Duodenal mucosa (tissue), 2 donors: ENCODE measurements at regions not wholly inside any gene's neighbourhood (a gene's known extent, or its start where the extent isn't known, plus 50 kb on each side); places are given as distances from the start of the nearest gene placed in this dataset.

ENCODE experiments used
- H3K27ac ChIP-seq: one replicate; pipeline ENCODE4 v1.7.0; 2013; ENCODE audit warnings: low read depth, low read length
- H3K27me3 ChIP-seq, 2 donors: one replicate each; pipeline ENCODE4 v1.7.0; 2013; ENCODE audit warnings: low read length in 2 of 2, control low read depth in 1 of 2; ENCODE audit not compliant: insufficient read depth in 2 of 2, control insufficient read depth in 1 of 2
- H3K36me3 ChIP-seq, 2 donors: one replicate each; pipeline ENCODE4 v1.7.0; 2013; ENCODE audit warnings: low read length in 2 of 2, control low read depth in 1 of 2; ENCODE audit not compliant: insufficient read depth in 2 of 2, control insufficient read depth in 1 of 2
- H3K4me1 ChIP-seq, 2 donors: one replicate each; pipeline ENCODE4 v1.7.0; 2013; ENCODE audit warnings: low read length in 2 of 2, control low read depth in 1 of 2; ENCODE audit not compliant: insufficient read depth in 2 of 2, control insufficient read depth in 1 of 2
- H3K4me3 ChIP-seq, 2 donors: one replicate each; pipeline ENCODE4 v1.7.0; 2013; ENCODE audit warnings: low read length in 2 of 2, low read depth in 1 of 2
- H3K9ac ChIP-seq, 2 donors: one replicate each; pipeline ENCODE4 v1.7.0; 2013; ENCODE audit warnings: low read length in 2 of 2, low read depth in 1 of 2
- H3K9me3 ChIP-seq, 2 donors: one replicate each; pipeline ENCODE4 v1.7.0; 2013; ENCODE audit warnings: low read length in 2 of 2, control low read depth in 1 of 2; ENCODE audit not compliant: control insufficient read depth in 1 of 2

GRCh38 chr5:6868171-6868570 is 154.9 kb downstream of the TENT4A start:
- Histone ChIP-seq H3K4me1 (no peaks in the 10 kb centered on the region), H3K27ac (no peak overlapping the region), H3K9me3 (no peaks in the 10 kb centered on the region), H3K9ac (no peak overlapping the region), H3K27me3 (no peaks in the 10 kb centered on the region), H3K4me3 (no peak overlapping the region), H3K36me3 (no peaks in the 10 kb centered on the region)

DNA sequence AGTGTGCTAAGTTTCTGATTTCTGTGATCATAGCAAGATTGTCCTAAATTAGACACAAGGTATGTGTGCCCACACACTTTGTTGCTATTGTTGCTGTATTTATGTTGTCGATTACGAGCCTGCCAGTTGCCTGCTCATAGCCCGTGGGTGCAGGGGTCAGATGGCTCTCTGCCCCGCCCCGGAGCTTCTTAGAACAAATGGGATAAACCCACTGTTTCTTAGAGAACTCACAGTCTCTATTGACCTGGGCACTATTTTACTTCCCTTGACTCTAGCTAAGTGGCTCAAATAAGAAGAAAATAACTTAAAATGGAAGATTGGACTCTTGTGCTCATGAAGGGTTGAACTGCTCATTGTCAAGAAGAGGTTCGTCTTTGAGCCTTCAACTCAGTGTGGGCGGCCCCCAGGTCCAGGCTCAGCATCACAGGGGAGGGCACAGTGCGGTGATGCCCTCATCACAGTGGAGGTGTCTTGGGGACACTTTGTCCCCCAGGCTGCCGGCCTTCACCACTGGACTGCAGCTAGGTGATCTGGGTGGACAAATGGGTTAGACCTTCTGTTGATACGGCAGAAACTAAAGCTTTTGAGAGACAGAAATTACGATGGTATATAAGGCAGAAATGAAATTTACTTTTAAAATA is 155.5 kb downstream of the TENT4A start:
- Histone ChIP-seq H3K4me1 (no peaks in the 10 kb centered on the region), H3K9ac (no peak overlapping the region), H3K4me3 (no peak overlapping the region), H3K36me3 (no peaks in the 10 kb centered on the region), H3K27ac (no peak overlapping the region), H3K27me3 (no peaks in the 10 kb centered on the region), H3K9me3 (no peaks in the 10 kb centered on the region)

DNA sequence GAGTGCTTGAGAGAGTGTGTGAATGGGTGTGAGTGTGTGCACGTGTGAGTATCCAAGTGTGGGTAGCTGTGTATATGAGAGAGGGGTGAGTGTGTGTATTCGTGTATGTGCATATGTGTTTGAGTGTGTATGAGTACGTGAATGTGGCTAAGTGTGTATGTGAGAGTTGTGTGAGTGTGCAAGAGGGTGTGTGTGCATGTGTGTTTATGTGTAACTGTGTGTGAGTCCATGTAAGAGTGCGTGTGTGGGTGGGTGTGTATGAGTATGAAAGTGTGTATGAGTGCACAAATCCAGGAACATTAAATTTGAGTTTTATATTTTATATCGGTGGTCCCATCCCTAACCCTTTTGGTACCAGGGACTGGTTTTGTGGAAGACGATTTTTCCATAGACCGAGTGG is 156.4 kb downstream of the TENT4A start:
- no peaks in the 10 kb centered on the region for H3K9me3 ChIP-seq
- no peaks in the 10 kb centered on the region for H3K36me3 ChIP-seq
- H3K27ac ChIP-seq, result no peak overlapping the region
- no peaks in the 10 kb centered on the region for H3K27me3 ChIP-seq
- no peak overlapping the region for H3K9ac ChIP-seq
- H3K4me1 ChIP-seq, result no peaks in the 10 kb centered on the region
- no peak overlapping the region for H3K4me3 ChIP-seq

DNA sequence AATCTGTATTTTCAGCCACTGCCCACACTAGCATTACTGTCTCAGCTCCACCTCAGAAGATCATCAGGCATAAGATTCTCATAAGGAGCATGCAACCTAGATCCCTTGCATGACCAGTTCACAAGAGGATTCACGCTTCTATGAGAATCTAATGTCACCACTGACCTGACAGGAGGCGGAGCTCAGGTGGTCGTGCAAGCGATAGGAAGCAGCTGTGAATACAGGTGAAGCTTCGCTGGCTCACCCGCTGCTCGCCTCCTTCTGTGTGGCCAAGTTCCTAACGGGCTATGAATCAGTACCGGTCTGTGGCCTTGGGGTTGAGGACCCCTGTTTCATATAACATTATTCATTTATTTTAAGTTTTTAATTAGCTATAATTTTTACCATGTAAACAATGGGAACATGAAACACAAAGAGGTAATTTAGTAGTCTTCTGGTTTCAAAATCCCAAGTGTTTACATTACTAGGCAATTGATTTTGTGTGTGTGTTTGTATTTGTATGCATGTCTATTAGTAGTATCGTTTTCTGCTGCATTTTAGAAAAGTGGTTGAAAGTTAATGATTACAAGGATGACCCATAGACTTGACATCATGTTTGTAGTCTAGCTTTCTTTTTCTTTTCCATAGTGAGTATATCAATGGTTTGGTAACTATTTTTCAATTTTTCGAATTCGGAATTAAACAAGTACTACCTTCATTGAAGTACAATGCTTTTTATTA is 159.4 kb downstream of the TENT4A start:
- Histone ChIP-seq H3K4me1 (no peaks in the 10 kb centered on the region), H3K27me3 (no peaks in the 10 kb centered on the region), H3K9me3 (no peaks in the 10 kb centered on the region), H3K27ac (no peak overlapping the region), H3K9ac (no peak overlapping the region), H3K36me3 (no peaks in the 10 kb centered on the region), H3K4me3 (no peak overlapping the region)

GRCh38 chr5:6873359-6873758 is 160.1 kb downstream of the TENT4A start:
- no peaks in the 10 kb centered on the region for H3K9me3 ChIP-seq
- H3K27me3 ChIP-seq, result no peaks in the 10 kb centered on the region
- no peak overlapping the region for H3K9ac ChIP-seq
- H3K36me3 ChIP-seq, result no peaks in the 10 kb centered on the region
- no peak overlapping the region for H3K4me3 ChIP-seq
- no peaks in the 10 kb centered on the region for H3K4me1 ChIP-seq
- no peak overlapping the region for H3K27ac ChIP-seq

GRCh38 chr5:6875376-6875775 is 162.1 kb downstream of the TENT4A start:
- no peaks in the 10 kb centered on the region for H3K9me3 ChIP-seq

GRCh38 chr5:6877986-6878828 is 165.0 kb downstream of the TENT4A start:
- no peak overlapping the region for H3K27ac ChIP-seq
- H3K4me3 ChIP-seq, result no peak overlapping the region
- no peaks in the 10 kb centered on the region for H3K4me1 ChIP-seq
- H3K9me3 ChIP-seq, result no peaks in the 10 kb centered on the region
- H3K36me3 ChIP-seq, result no peaks in the 10 kb centered on the region
- no peaks in the 10 kb centered on the region for H3K27me3 ChIP-seq
- no peak overlapping the region for H3K9ac ChIP-seq

More at GRCh38 chr5:6875376-6875775, 162.1 kb downstream of the TENT4A start:
- H3K4me3 ChIP-seq, result no peak overlapping the region
- H3K4me1 ChIP-seq, result no peaks in the 10 kb centered on the region
- H3K27ac ChIP-seq, result no peak overlapping the region
- no peak overlapping the region for H3K9ac ChIP-seq
- no peaks in the 10 kb centered on the region for H3K27me3 ChIP-seq
- no peaks in the 10 kb centered on the region for H3K36me3 ChIP-seq

DNA sequence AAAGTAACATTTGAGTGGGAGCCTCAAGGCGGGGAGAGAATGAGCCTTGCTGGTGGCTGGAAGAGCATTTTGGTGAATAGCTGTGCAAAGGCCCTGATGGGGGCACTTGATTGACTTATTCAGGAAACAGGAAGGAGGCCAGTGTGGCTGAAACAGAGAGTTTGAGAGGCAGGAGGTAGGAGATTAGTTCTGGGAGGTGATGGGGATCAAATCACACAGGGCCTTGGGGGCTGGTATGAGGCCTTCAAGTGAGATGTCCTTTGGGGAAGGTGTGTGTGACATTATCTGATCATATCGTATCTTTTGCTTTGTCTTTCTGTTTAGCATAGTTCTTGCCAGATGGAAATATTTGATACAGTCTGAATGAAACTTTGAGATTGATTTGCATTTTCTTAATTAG is 172.3 kb downstream of the TENT4A start:
- H3K4me1 ChIP-seq, result no peaks in the 10 kb centered on the region
- H3K4me3 ChIP-seq, result no peak overlapping the region
- no peaks in the 10 kb centered on the region for H3K36me3 ChIP-seq
- H3K9me3 ChIP-seq, result peaks cover 11 to 13% of the 10 kb centered on the region in 2 donors
- H3K9ac ChIP-seq, result no peak overlapping the region
- no peaks in the 10 kb centered on the region for H3K27me3 ChIP-seq
- no peak overlapping the region for H3K27ac ChIP-seq

- Histone ChIP-seq H3K9ac (no peak overlapping the region), H3K27me3 (no peaks in the 10 kb centered on the region), H3K9me3 (peaks cover 11 to 13% of the 10 kb centered on the region in 2 donors), H3K4me1 (no peaks in the 10 kb centered on the region), H3K4me3 (no peak overlapping the region), H3K36me3 (no peaks in the 10 kb centered on the region), H3K27ac (no peak overlapping the region)
Measured at GRCh38 chr5:6886866-6887265, 173.6 kb downstream of the TENT4A start.

- no peak overlapping the region for H3K9ac ChIP-seq
- no peaks in the 10 kb centered on the region for H3K36me3 ChIP-seq
- no peak overlapping the region for H3K27ac ChIP-seq
- no peaks in the 10 kb centered on the region for H3K4me1 ChIP-seq
- peaks cover 11 to 13% of the 10 kb centered on the region in 2 donors for H3K9me3 ChIP-seq
- no peaks in the 10 kb centered on the region for H3K27me3 ChIP-seq
- H3K4me3 ChIP-seq, result no peak overlapping the region
Measured at GRCh38 chr5:6889030-6889429, 175.8 kb downstream of the TENT4A start.
